ENCODE measurements at regions not wholly inside any gene's neighbourhood (a gene's known extent, or its start where the extent isn't known, plus 50 kb on each side); places are given as distances from the start of the nearest gene placed in this dataset.

- no peak for TF ChIP-seq POLR2A (IDR thresholded peaks at IDR 0.05; ENCODE audit: extremely low read depth, insufficient read length)
- no peak for TF ChIP-seq CTCF (IDR thresholded peaks at IDR 0.05; ENCODE audit: low read depth, low read length)
These were observed 237.1 kb upstream of the PROK2 start for GRCh38 chr3:72022027-72022426.
